ENCODE measurements at regions not wholly inside any gene's neighbourhood (a gene's known extent, or its start where the extent isn't known, plus 50 kb on each side); places are given as distances from the start of the nearest gene placed in this dataset.

DNA sequence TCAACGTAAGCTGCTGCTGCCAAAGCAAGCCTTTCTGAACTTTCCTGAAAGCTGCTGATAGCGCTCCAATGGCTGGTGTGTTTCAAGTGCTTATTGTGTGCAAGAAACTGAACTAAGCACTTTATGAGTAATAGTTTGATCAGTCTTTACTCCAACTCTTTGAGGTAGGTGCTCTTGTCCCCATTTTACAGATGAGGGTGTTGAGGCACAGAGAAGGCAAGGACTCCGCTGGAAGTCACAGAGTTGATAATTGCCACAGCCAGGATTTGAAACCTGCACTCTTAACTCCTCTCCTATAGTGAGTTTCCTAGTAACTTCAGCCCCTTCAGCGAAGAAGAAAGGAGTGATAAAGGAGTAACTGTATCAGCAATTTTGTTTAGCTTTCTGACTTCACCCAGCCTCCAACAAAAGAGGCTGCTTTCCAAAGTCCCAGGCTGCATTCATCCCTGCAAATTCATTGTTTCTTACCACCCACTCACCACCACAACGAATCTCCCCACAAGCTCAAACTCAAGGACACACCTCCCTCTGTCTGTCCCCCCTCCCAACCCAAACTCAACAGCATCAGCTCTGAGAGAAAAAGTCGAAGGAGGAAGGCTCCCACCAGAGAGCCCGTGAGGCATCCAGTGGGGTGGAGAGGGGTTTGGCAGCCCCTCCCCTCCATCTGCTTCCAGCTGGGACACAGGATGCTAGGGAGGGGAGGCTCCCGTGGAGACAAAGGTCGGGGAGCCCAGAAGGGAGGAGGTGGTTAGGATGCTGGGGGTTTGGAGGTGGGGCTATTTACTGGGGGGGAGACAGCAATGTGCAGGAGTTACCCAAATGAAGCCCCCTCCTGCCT is 139.6 kb downstream of the NAV1 start:
- DNase-seq (ENCODE audit: insufficient read length, low spot score): no peak

GRCh38 chr1:201681375-201681774 is 142.4 kb downstream of the NAV1 start:
- FAIRE-seq (no peak), DNase-seq (ENCODE audit: insufficient read length, low spot score) (no peak)

More for the DNA sequence above, 139.6 kb downstream of the NAV1 start:
- FAIRE-seq: no peak

DNA sequence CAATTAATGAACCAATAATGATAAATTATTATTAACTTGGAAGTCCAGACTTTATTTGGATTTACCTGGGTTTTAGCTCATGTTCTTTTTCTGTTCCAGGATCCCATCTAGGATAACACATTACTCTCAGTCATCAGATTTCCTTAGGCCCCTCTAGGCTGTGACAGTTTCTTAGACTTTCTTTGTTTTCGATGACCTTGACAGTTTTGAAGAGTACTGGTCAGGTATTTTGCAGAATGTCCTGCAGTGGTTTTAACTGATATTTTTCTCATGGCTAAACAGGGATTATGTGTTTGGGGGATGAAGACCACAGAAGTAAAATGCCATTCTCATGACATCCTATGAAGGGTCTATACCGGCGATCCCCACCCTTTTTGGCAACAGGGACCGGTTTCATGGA is 144.0 kb downstream of the NAV1 start:
- FAIRE-seq (no peak), DNase-seq (ENCODE audit: insufficient read length, low spot score) (no peak)

DNA sequence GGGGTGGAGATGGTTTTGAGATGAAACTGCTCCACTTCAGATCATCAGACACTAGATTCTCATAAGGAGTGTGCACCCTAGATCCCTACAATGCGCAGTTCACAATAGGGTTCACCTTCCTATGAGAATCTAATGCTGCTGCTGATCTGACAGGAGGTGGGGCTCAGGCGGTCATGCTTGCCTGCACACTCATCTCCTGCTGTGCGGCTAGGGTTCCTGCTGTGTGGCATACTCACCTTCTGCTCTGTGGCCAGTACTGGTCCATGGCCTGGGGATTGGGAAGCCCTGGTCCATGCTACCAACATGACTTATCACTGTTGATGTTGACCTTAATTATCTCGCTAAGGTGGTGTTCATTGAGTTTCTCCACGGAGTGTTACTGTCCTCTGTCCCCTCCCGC is 144.5 kb downstream of the NAV1 start:
- FAIRE-seq (no peak), DNase-seq (ENCODE audit: insufficient read length, low spot score) (no peak)

GRCh38 chr1:201685485-201685884 is 143.5 kb upstream of the IPO9 start:
- FAIRE-seq (no peak), DNase-seq (ENCODE audit: insufficient read length, low spot score) (no peak)

DNA sequence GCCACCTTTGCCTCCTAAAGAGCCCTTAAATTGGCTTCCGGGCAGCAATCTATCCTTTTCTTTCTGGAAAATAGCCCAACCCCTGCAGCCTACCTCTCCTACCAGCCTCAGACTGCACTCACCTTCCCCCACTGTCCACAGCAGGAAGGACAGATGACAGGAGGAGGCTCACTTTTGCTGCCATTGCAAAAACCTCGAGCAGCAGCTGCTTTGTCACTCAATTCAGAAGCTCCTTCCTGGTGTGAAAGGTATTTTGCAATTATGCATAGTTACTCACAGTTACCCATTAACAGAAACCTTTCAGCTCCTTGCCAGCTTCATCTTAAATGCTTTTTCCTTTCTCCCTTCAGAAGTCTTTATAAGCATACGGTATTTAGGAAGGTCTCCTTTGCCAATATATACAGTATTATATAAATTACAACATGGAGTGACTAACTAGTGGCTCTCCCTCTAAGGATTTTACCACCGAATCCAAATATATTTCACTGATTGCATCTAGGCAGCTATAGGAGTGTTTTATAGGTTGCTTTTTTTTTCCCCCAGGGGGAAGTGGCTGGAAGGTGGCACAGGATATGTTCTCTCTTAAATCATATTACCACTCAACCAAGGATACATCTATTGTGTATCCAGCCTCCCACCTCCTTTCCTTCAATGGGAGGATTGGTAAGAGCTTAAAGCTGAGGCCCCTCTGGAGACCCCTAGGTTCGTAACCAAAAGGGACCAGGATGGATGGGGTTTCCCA is 142.1 kb upstream of the IPO9 start:
- FAIRE-seq (no peak), DNase-seq (ENCODE audit: insufficient read length, low spot score) (no peak)

- FAIRE-seq: no peak
Observed at GRCh38 chr1:201688514-201688913, 140.4 kb upstream of the IPO9 start.

DNA sequence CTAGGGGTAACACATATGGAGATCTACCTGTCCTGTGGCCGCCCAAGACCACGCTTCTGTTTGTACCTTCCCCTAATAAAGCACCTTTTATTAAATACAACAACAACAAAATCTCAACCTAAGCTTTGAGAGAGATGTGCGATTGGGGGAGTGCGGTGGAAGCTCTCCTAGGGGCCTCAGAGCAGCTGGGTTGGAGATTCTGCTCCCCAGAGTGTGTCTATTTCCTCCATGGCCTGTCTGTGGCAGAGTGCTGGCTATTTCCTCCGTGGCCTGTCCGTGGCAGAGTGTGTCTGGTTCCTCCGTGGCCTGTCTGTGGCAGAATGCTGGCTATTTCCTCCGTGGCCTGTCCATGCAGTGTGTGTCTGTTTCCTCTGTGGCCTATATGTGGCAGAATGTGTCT is 139.3 kb upstream of the IPO9 start:
- FAIRE-seq: no peak

More at GRCh38 chr1:201688514-201688913, 140.4 kb upstream of the IPO9 start:
- DNase-seq (ENCODE audit: insufficient read length, low spot score): no peak

DNA sequence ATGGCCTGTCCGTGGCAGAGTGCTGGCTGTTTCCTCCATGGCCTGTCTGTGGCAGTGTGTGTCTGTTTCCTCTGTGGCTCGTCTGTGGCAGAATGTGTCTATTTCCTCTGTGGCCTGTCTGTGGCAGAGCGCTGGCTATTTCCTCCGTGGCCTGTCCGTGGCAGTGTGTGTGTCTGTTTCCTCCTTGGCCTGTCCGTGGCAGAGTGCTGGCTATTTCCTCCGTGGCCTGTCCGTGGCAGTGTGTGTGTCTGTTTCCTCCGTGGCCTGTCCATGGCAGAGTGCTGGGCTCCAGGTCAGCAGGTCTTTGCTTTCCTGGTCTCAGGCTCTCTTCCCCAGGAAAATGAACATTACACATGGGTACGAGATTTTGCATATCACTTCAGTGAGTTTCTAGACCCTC is 138.4 kb upstream of the IPO9 start:
- DNase-seq (ENCODE audit: insufficient read length, low spot score) (no peak), FAIRE-seq (no peak)

More for the DNA sequence above, 139.3 kb upstream of the IPO9 start:
- no peak for DNase-seq (ENCODE audit: insufficient read length, low spot score)

- FAIRE-seq: no peak
- DNase-seq (ENCODE audit: insufficient read length, low spot score): no peak
Observed at GRCh38 chr1:201691716-201692554, 137.0 kb upstream of the IPO9 start.

- FAIRE-seq: no peak
Observed at GRCh38 chr1:201692555-201693394, 136.2 kb upstream of the IPO9 start.

DNA sequence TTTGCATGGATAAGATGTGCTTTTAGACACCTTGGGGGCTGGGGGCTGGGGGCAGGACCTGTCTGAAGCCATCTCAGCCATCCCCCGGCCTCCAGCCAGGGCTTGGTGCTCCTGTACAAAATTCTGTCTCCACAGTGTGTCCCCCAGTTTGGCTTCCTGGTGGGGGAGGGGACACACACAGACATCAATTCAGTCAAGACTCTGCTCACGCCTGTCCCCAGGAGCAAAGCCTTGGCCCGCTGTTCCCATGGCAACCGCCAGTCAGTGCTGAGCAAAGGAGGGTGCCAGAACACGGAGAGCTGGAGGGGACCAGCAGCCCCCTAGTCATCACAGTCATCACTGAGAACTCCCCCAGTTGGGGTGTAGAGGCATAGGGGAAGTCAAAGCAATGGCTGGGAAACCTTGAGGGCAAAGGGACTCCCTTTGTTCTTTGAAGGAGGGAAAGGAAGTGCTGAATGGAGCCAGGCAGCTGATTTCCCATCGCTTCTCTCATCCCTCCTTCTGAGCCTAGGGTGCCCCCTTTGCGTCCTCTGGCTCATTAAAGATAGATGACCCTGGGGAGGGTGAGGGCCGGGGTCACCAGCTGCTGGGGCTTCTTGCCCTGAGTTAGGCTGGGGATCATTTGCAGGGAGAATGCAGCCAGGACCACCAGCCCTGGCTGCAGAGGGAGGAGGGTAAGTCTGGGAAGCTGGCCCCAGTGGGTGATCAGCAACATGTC is 134.9 kb upstream of the IPO9 start:
- FAIRE-seq (no peak), DNase-seq (ENCODE audit: insufficient read length, low spot score) (no peak)

More at GRCh38 chr1:201692555-201693394, 136.2 kb upstream of the IPO9 start:
- DNase-seq (ENCODE audit: insufficient read length, low spot score): no peak

DNA sequence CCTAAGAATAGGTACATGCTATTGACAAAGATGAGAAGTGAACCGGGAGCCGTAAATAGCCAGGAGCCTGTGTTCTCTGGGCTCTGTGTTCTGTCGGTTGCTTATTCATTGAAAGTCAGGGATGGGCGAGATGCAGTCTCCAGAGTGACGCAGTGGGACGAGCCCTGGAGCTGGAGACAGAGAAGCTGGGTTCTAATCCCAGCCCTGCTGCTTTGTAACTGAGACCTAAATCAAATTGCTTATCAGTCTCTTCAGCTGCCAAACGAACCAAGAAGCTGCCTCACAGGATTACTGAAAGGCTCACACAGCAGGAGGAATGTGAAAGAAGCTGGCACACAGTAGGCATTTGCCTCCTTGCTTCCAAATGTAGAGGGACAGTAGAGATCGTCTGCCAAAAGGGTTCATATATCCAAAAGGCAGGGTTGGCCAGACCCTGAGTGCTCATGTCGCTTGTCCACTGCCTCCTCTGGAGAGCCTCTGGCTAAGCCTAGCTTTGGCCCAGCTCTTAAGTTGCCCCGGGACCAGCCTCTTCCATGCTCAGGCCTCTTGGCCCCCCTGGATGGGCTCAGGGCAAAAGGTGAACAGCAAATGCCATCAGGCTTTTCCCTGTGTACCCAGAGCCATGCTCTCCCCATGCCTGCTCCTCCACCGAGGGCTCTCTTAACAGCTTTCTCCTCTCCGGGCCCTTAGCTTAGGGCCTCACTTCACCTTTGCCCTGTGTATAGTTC is 134.2 kb upstream of the IPO9 start:
- FAIRE-seq (no peak), DNase-seq (ENCODE audit: insufficient read length, low spot score) (no peak)

DNA sequence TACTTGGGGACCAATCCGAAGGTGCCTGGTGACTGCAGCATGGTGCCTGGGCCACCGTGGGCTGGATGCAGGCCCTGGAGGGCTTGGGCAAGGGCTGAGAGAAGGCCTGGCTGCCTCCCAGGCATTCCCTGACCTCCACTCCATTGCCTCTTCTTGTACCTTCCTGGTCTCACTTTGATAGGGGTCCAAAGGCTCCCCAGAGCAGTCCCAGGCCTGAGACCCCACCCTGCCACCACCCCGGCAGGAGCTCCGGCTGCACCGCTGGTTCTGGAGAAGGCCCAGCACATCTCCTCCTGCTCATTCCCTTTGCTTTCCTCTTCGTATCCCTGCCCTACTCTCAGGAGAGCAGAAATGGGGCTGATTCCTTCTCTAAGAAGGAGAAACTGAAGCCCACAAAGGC is 133.3 kb upstream of the IPO9 start:
- DNase-seq (ENCODE audit: insufficient read length, low spot score) (no peak), FAIRE-seq (no peak)

GRCh38 chr1:201696217-201696761 is 132.7 kb upstream of the IPO9 start:
- no peak for DNase-seq (ENCODE audit: insufficient read length, low spot score)
- FAIRE-seq: no peak

GRCh38 chr1:201697174-201697573 is 131.8 kb upstream of the IPO9 start:
- DNase-seq (ENCODE audit: insufficient read length, low spot score): no peak
- no peak for FAIRE-seq

- FAIRE-seq: no peak
Observed at GRCh38 chr1:201701831-201702230, 127.1 kb upstream of the IPO9 start.

GRCh38 chr1:201702936-201703335 is 126.0 kb upstream of the IPO9 start:
- DNase-seq (ENCODE audit: insufficient read length, low spot score): no peak

More at GRCh38 chr1:201701831-201702230, 127.1 kb upstream of the IPO9 start:
- DNase-seq (ENCODE audit: insufficient read length, low spot score): no peak

More at GRCh38 chr1:201702936-201703335, 126.0 kb upstream of the IPO9 start:
- no peak for FAIRE-seq

All from GM19239 (cell line).